ENCODE measurements at regions not wholly inside any gene's neighbourhood (a gene's known extent, or its start where the extent isn't known, plus 50 kb on each side); places are given as distances from the start of the nearest gene placed in this dataset.

GRCh38 chr4:159003420-159004253 lies 99.2 kb upstream of the RAPGEF2 start:
- DNase-seq (ENCODE audit: low read depth in 2 of 3, low spot score in 2 of 3) = peak in 1 of 3 donors; percentile 33

DNA sequence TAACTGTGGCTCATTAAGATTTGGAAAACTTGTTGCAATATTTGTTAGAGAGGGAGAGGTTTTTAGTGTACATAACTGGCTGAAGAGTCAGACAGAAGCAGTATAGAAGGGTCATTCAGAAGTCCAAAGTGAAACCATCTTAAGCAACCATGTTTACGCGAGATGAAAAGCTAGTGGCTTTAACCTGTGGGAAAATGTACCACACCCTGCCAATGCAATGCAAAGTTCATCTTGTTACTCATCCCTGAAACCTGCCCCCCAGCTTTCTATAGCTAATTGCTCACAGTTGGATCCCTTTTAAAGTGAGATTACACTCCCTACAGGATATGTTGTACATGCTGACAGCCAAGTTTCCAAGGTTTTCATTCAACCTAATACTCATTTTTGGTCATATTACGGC lies 96.7 kb upstream of the RAPGEF2 start:
- DNase-seq (ENCODE audit: low read depth in 2 of 3, low spot score in 2 of 3) = no peak

DNA sequence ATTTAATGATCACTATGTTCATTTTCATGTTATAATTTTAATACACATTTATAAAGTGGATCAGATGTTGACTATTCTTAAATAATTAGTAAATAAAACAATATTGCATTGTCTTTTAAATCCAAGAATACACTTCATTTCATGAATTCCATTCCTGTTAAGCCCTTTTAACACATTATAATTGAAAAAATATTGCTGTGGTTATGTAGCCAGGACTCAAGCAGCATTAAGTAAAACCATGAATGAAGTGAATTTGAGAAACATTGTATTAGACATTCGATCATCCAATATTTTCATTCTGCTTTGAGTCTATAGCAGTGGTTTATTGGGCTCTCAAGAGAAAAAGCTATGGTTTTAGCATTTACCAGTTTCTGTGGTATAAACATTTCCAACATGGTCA lies 94.2 kb upstream of the RAPGEF2 start:
- DNase-seq (ENCODE audit: low read depth in 2 of 3, low spot score in 2 of 3) = no peak

- no peak for DNase-seq (ENCODE audit: low read depth in 2 of 3, low spot score in 2 of 3)
Measured at GRCh38 chr4:159009521-159009920, 93.4 kb upstream of the RAPGEF2 start.

DNA sequence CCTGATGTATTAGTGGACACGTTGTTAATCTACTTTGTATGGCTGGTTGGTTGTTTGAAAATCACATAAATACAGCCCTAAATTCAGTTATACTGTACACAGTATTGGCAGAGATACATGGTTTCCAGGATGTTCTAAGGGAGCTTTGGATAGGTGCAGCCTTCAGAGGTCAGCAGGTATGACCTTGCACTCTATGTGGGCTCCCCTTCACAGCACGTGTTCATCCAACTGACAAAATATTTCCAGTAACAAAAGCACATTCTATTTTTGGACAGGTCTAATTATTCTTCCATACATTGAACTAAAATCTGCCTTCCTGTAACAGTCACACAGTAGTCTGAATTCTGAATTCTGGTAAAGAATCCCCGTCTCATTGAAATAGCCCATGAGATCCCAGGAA lies 92.8 kb upstream of the RAPGEF2 start:
- no peak for DNase-seq (ENCODE audit: low read depth in 2 of 3, low spot score in 2 of 3)

GRCh38 chr4:159010563-159011260 lies 92.2 kb upstream of the RAPGEF2 start:
- DNase-seq (ENCODE audit: low read depth in 2 of 3, low spot score in 2 of 3) = no peak

- DNase-seq (ENCODE audit: low read depth in 2 of 3, low spot score in 2 of 3) = no peak
Measured at GRCh38 chr4:159012381-159012780, 90.5 kb upstream of the RAPGEF2 start.

- no peak for DNase-seq (ENCODE audit: low read depth in 2 of 3, low spot score in 2 of 3)
Measured at GRCh38 chr4:159013692-159014091, 89.2 kb upstream of the RAPGEF2 start.

DNA sequence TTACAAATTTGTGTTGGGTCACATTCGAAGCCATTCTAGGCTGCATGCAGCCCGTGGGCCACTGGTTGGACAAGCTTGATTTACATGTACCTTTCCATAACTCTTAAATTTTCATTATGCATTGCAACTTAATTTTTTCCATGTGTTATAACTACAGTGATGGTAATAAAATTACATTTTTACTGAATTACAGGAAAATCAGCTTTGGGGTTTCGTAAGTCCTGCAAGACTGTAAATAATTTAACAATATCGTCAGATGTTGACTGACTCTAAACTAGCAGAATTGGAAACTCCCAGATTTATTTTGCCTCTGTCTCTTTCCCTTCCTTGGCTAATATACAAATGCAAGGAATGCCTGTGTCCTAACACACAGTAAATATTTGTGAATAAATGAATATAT lies 88.0 kb upstream of the RAPGEF2 start:
- DNase-seq (ENCODE audit: low read depth in 2 of 3, low spot score in 2 of 3) = no peak

DNA sequence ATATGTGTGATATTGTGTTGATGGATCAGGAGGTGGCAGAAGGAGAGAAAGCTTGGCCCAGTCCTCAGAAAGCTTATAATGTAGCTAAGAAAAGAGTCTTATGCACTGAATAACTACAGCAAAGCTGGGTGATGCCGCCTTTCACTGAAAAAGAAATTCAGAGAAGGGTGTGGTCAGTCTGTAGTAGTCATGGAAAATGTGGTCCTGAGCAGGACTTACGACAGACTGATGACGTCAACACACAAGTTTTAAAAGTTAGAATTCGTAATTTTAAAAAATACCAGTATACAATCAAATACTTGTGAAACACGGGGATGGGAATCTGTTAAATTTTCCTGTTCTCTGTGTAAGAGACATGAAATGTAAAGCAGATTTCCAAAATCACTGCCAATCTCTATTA lies 87.0 kb upstream of the RAPGEF2 start:
- no peak for DNase-seq (ENCODE audit: low read depth in 2 of 3, low spot score in 2 of 3)

GRCh38 chr4:159016593-159017024 lies 86.3 kb upstream of the RAPGEF2 start:
- DNase-seq (ENCODE audit: low read depth in 2 of 3, low spot score in 2 of 3) = no peak

DNA sequence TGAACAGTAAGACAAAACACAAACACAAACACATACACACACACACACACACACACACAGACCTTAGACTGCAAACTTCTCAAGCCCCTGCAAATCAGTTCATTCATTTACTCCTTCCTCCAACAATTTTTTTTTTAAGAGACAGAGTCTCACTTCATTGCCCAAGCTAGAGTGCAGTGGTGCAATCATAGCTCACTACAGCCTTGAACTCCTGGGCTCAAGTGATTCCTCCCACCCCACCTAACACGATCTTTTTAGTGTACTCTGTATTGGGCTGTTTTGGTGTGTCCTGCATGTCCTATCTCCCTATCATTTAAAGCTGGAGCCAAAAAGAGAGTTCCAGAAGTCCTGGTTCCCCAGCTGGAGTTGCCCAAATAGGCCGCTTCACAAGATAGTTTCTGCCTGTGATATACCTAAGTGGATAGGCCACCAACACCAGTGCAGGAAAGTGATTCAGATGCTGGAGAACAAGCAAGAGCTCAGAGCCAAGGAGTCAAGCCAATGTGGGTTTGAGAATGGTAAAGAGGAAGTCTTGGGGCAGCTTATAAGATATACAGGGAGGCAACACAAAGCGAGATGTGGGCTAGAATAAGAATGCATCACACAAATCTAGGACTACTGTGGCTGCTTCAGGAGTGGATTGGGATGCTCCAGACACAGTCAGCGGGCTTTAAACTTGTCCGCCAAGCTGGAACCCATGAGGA lies 85.4 kb upstream of the RAPGEF2 start:
- DNase-seq (ENCODE audit: low read depth in 2 of 3, low spot score in 2 of 3) = peak in 1 of 3 donors; percentile 57

- DNase-seq (ENCODE audit: low read depth in 2 of 3, low spot score in 2 of 3) = peak in 1 of 3 donors; percentile 35
Measured at GRCh38 chr4:159018062-159018629, 84.7 kb upstream of the RAPGEF2 start.

GRCh38 chr4:159019356-159019755 lies 83.5 kb upstream of the RAPGEF2 start:
- DNase-seq (ENCODE audit: low read depth in 2 of 3, low spot score in 2 of 3) = no peak

DNA sequence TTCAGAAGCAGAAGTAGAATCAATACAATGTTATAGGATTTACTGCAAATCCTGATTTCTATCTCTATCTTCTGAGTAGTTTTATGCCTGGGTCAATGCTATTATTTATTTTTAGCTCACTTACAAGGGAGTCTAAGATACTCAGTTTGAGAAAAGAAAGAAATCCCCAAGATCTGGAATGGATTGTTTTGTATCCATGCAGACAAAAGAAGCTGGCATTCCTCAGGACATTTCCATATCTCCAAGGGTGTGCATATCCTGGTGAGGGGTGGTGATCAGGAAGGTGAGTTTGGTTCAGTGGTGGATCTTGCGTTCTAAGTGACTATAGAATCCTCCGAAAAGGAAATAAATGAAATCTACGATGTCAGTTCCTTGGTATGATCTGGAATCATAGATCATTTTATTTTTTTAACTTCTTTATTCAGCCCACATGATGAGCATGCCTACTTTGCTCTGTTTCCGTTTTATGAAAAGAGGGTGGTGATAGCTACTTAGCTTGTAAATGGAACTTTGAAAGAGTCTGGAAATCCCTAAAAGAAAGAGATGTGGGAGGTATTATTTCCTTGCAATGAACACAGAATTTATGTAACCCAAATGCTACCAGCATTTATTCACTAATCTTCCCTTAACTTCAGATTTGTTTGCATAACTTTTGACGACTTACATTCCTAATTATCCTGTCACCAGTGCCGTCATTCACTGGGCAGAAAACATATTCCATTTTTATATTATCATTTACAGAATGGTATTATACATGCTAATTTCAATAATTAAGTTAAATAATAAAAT lies 81.1 kb upstream of the RAPGEF2 start:
- no peak for DNase-seq (ENCODE audit: low read depth in 2 of 3, low spot score in 2 of 3)

GRCh38 chr4:159023741-159024140 lies 79.1 kb upstream of the RAPGEF2 start:
- no peak for DNase-seq (ENCODE audit: low read depth in 2 of 3, low spot score in 2 of 3)

DNA sequence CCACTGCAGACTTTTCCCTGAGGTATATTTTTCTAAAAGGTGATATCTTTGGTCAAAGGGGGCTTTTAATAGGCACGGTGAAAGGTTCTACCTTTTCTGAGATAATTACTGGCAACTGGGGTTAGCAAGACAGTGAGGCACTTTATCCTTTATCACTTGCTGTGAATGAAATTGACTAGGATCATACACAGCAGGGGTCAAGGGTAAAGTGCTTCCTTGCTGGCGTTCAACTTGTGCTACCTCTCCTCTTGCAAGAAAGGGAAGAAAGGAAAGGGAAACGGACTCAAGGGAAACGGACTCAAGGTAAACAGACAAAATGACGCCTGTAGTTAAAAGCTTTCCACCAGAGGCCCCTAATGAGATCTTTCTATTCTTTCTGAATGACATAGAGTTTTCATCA lies 78.6 kb upstream of the RAPGEF2 start:
- peak in 1 of 3 donors; percentile 22 for DNase-seq (ENCODE audit: low read depth in 2 of 3, low spot score in 2 of 3)

- DNase-seq (ENCODE audit: low read depth in 2 of 3, low spot score in 2 of 3) = no peak
Measured at GRCh38 chr4:159024828-159025227, 78.1 kb upstream of the RAPGEF2 start.

- DNase-seq (ENCODE audit: low read depth in 2 of 3, low spot score in 2 of 3) = no peak
Measured at GRCh38 chr4:159026329-159026728, 76.5 kb upstream of the RAPGEF2 start.

- peak in 1 of 3 donors; percentile 35 for DNase-seq (ENCODE audit: low read depth in 2 of 3, low spot score in 2 of 3)
Measured at GRCh38 chr4:159027535-159027934, 75.3 kb upstream of the RAPGEF2 start.
